Panc1 (cell line): ENCODE measurements at regions not wholly inside any gene's neighbourhood (a gene's known extent, or its start where the extent isn't known, plus 50 kb on each side); places are given as distances from the start of the nearest gene placed in this dataset.
A peak's percentile ranks its signal among the peaks of the same experiment; 100 is the strongest.

Source experiments
- ATAC-seq: fragments of 200-7000 bp; cut with Tn5 transposase; 2 replicates; pipeline ENCODE4 v1.9.1; 2020; ENCODE audit warnings: mild to moderate bottlenecking, moderate library complexity
- BruUV-seq: library from RNA; stranded (reverse); fragments of 400-500 nt; replicated peaks from 2 replicates; lab custom pipeline; 2021; lab: Mats Ljungman, UMichigan
- CTCF ChIA-PET: fragments of 300-600 bp; sonication (Branson Sonifier 250); formaldehyde crosslinking; loops from one replicate; lab custom pipeline; 2022; ENCODE audit warnings: antibody characterized with exemption; lab: Charles Lee
- POLR2A ChIA-PET: fragments of 300-600 bp; sonication (Branson Sonifier 250); formaldehyde crosslinking; loops from one replicate; lab custom pipeline; 2022; ENCODE audit warnings: antibody characterized with exemption; lab: Charles Lee
- DNase-seq: peaks from one replicate; pipeline ENCODE4 v3.0.0-alpha.2; 2010; ENCODE audit warnings: low read depth, low spot score
- H3K27ac ChIP-seq: 2 replicates; pipeline ENCODE4 v1.5.1; 2011; ENCODE audit warnings: mild to moderate bottlenecking, low read length, inconsistent platforms
- H3K27me3 ChIP-seq: fragments of 200-500 bp; sonication (Bioruptor generic); 2 replicates; pipeline ENCODE4 v1.6.0; 2014; ENCODE audit warnings: low read length, inconsistent platforms; ENCODE audit not compliant: control insufficient read depth, insufficient read depth
- H3K36me3 ChIP-seq: fragments of 200-500 bp; sonication (Bioruptor generic); 2 replicates; pipeline ENCODE4 v1.5.1; 2014; ENCODE audit warnings: inconsistent platforms, mild to moderate bottlenecking, low read length, moderate library complexity; ENCODE audit not compliant: control insufficient read depth, insufficient read depth
- H3K4me1 ChIP-seq: 2 replicates; pipeline ENCODE4 v1.5.1; 2011; ENCODE audit warnings: inconsistent platforms, mild to moderate bottlenecking, low read length, moderate library complexity; ENCODE audit not compliant: control insufficient read depth, insufficient read depth
- H3K4me3 ChIP-seq, 2 experiments: 2 replicates each; pipeline ENCODE4 v1.5.1; 2011 to 2012; ENCODE audit warnings: low read depth in 2 of 2, low read length in 2 of 2, mild to moderate bottlenecking in 2 of 2, inconsistent platforms in 1 of 2, moderate library complexity in 1 of 2
- H3K9me3 ChIP-seq: fragments of 200-500 bp; sonication (Bioruptor generic); 2 replicates; pipeline ENCODE4 v1.5.1; 2014; ENCODE audit warnings: low read depth, mild to moderate bottlenecking, inconsistent platforms, low read length, moderate library complexity; ENCODE audit not compliant: control insufficient read depth, insufficient read depth
- POLR2AphosphoS5 ChIP-seq: IDR thresholded peaks from 2 replicates; pipeline ENCODE4 v1.6.1; 2012; ENCODE audit warnings: mild to moderate bottlenecking, low read depth, low read length, moderate library complexity
- SIN3A ChIP-seq: IDR thresholded peaks from 2 replicates; pipeline ENCODE4 v1.6.1; 2012; ENCODE audit warnings: low read depth, mild to moderate bottlenecking, low read length, moderate library complexity, borderline replicate concordance; ENCODE audit not compliant: insufficient read depth
- TCF7L2 ChIP-seq: IDR thresholded peaks from 2 replicates; pipeline ENCODE4 v1.6.1; 2011; ENCODE audit warnings: mild to moderate bottlenecking, low read depth, low read length, inconsistent platforms
- in situ Hi-C: cut with HindIII; loops from 2 replicates; pipeline ENCODE4 v1.10.0; 2016; ENCODE audit warnings: low sequenced_read_pairs, low pct_unique_long_range_greater_than_20kb
- intact Hi-C: fragments of 100-400 bp; cut with micrococcal nuclease; formaldehyde crosslinking; loops from one replicate; pipeline ENCODE4 v1.10.0; 2022; ENCODE audit not compliant: unreplicated experiment
- TF ChIP-seq, protein P1 (sequence below): fragments of 450-650 bp; IDR thresholded peaks from 2 replicates; pipeline ENCODE4 v1.5.1; 2017; ENCODE audit warnings: mild to moderate bottlenecking
- TF ChIP-seq, protein P2 (sequence below), 2 experiments: IDR thresholded peaks; 2 replicates each; pipeline ENCODE4 v1.6.1; 2011 to 2012; ENCODE audit warnings: low read depth in 2 of 2, control low read depth in 1 of 2, low read length in 1 of 2, mild to moderate bottlenecking in 1 of 2, moderate library complexity in 1 of 2; ENCODE audit not compliant: insufficient read depth in 1 of 2

DNA sequence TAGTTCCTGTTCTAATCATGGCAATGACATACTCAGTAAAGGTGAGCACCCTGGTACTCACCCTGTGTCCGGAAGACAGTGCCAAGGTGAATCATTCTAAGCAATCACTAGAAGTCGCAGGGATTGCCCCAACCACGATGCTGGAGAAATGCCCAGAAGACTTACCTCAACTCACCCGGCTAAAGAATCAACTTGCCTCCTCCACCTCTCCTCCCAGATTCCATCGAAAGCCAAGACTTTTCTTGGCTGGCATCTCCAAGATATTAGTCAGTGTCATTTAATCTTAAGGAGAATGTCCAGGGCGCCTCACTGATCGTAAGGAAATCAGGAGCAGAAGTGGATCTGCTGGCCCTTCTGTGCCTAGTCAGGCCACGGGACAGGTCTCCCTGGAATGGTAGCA is 204.9 kb downstream of the ERCC6L2 start:
- H3K27me3 ChIP-seq, result no peaks in the 10 kb centered on the region
- no peaks in the 10 kb centered on the region for H3K4me1 ChIP-seq
- H3K9me3 ChIP-seq, result no peaks in the 10 kb centered on the region
- TF ChIP-seq TCF7L2 (no peak), SIN3A (no peak), POLR2AphosphoS5 (no peak)
- TF ChIP-seq, protein P1, sequence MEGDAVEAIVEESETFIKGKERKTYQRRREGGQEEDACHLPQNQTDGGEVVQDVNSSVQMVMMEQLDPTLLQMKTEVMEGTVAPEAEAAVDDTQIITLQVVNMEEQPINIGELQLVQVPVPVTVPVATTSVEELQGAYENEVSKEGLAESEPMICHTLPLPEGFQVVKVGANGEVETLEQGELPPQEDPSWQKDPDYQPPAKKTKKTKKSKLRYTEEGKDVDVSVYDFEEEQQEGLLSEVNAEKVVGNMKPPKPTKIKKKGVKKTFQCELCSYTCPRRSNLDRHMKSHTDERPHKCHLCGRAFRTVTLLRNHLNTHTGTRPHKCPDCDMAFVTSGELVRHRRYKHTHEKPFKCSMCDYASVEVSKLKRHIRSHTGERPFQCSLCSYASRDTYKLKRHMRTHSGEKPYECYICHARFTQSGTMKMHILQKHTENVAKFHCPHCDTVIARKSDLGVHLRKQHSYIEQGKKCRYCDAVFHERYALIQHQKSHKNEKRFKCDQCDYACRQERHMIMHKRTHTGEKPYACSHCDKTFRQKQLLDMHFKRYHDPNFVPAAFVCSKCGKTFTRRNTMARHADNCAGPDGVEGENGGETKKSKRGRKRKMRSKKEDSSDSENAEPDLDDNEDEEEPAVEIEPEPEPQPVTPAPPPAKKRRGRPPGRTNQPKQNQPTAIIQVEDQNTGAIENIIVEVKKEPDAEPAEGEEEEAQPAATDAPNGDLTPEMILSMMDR, result no peak
- TF ChIP-seq, protein P2, sequence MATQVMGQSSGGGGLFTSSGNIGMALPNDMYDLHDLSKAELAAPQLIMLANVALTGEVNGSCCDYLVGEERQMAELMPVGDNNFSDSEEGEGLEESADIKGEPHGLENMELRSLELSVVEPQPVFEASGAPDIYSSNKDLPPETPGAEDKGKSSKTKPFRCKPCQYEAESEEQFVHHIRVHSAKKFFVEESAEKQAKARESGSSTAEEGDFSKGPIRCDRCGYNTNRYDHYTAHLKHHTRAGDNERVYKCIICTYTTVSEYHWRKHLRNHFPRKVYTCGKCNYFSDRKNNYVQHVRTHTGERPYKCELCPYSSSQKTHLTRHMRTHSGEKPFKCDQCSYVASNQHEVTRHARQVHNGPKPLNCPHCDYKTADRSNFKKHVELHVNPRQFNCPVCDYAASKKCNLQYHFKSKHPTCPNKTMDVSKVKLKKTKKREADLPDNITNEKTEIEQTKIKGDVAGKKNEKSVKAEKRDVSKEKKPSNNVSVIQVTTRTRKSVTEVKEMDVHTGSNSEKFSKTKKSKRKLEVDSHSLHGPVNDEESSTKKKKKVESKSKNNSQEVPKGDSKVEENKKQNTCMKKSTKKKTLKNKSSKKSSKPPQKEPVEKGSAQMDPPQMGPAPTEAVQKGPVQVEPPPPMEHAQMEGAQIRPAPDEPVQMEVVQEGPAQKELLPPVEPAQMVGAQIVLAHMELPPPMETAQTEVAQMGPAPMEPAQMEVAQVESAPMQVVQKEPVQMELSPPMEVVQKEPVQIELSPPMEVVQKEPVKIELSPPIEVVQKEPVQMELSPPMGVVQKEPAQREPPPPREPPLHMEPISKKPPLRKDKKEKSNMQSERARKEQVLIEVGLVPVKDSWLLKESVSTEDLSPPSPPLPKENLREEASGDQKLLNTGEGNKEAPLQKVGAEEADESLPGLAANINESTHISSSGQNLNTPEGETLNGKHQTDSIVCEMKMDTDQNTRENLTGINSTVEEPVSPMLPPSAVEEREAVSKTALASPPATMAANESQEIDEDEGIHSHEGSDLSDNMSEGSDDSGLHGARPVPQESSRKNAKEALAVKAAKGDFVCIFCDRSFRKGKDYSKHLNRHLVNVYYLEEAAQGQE (IDR thresholded peaks at IDR 0.05; ENCODE audit: insufficient read depth in 1 of 2, low read depth in 2 of 2, low read length in 1 of 2), result no peak
- in situ Hi-C loops, result no loop called here
- 0 out of 2 replicates have a peak, but pooled peaks have one; percentile 12 for ATAC-seq
- ChIA-PET CTCF (no interaction called here), POLR2A (no interaction called here)
- DNase-seq, result no peak
- no peak overlapping the region for H3K4me3 ChIP-seq
- no peaks in the 10 kb centered on the region for H3K36me3 ChIP-seq
- intact Hi-C loops, result no loop called here
- H3K27ac ChIP-seq, result no peak overlapping the region
- no TSS peak for BruUV-seq

DNA sequence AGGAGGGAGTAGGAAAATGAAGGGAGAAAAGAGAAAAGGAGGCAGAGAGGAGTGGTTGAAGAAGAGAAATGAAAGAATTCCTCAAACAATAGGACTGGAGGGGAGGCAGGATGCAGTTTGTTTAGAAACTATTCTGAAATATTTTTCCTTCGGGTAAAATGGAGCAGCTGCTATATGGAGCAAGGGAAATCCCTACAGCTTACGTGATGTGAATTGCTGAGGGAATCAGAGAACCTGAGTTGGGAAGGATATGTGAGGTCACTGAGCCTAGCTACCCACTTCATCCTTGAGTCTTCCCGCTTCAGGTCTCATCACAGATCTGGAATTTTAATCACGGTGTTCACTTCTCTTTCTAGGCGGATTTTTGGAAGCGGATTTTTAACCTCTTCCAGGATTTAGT is 204.3 kb downstream of the ERCC6L2 start:
- H3K9me3 ChIP-seq, result no peaks in the 10 kb centered on the region
- no peak for DNase-seq
- TF ChIP-seq, protein P2 (IDR thresholded peaks at IDR 0.05; ENCODE audit: insufficient read depth in 1 of 2, low read depth in 2 of 2, low read length in 1 of 2), result no peak
- TF ChIP-seq, protein P1, result no peak
- TF ChIP-seq POLR2AphosphoS5, result no peak
- no peak for TF ChIP-seq TCF7L2
- no peak for TF ChIP-seq SIN3A
- ChIA-PET POLR2A (no interaction called here), CTCF (no interaction called here)
- intact Hi-C loops (no loop called here), in situ Hi-C loops (no loop called here)
- H3K27ac ChIP-seq, result no peak overlapping the region
- H3K4me3 ChIP-seq, result no peak overlapping the region
- BruUV-seq, result no TSS peak
- ATAC-seq, result no peak
- H3K4me1 ChIP-seq, result no peaks in the 10 kb centered on the region
- no peaks in the 10 kb centered on the region for H3K36me3 ChIP-seq
- no peaks in the 10 kb centered on the region for H3K27me3 ChIP-seq
